ENCODE measurements at regions not wholly inside any gene's neighbourhood (a gene's known extent, or its start where the extent isn't known, plus 50 kb on each side); places are given as distances from the start of the nearest gene placed in this dataset.

- no peak for DNase-seq (ENCODE audit: low read depth)
Measured at GRCh38 chr2:64857581-64858471, 131.4 kb upstream of the SLC1A4 start.

GRCh38 chr2:64858541-64859311 is 130.5 kb upstream of the SLC1A4 start:
- DNase-seq (ENCODE audit: low read depth), result no peak

GRCh38 chr2:64859312-64860212 is 129.6 kb upstream of the SLC1A4 start:
- DNase-seq (ENCODE audit: low read depth), result no peak

GRCh38 chr2:64860276-64860885 is 128.8 kb upstream of the SLC1A4 start:
- DNase-seq (ENCODE audit: low read depth), result no peak

GRCh38 chr2:64860936-64861335 is 128.3 kb upstream of the SLC1A4 start:
- no peak for DNase-seq (ENCODE audit: low read depth)

GRCh38 chr2:64861452-64862397 is 127.5 kb upstream of the SLC1A4 start:
- no peak for DNase-seq (ENCODE audit: low read depth)

GRCh38 chr2:64862623-64863022 is 126.6 kb upstream of the SLC1A4 start:
- DNase-seq (ENCODE audit: low read depth), result no peak

GRCh38 chr2:64863097-64863820 is 125.9 kb upstream of the SLC1A4 start:
- no peak for DNase-seq (ENCODE audit: low read depth)

GRCh38 chr2:64865073-64865830 is 123.9 kb upstream of the SLC1A4 start:
- DNase-seq (ENCODE audit: low read depth), result peak; percentile 28

GRCh38 chr2:64865831-64866345 is 123.3 kb upstream of the SLC1A4 start:
- DNase-seq (ENCODE audit: low read depth), result no peak

- no peak for DNase-seq (ENCODE audit: low read depth)
Measured at GRCh38 chr2:64866797-64867196, 122.4 kb upstream of the SLC1A4 start.

GRCh38 chr2:64867253-64867996 is 121.8 kb upstream of the SLC1A4 start:
- DNase-seq (ENCODE audit: low read depth), result no peak

- no peak for DNase-seq (ENCODE audit: low read depth)
Measured at GRCh38 chr2:64869126-64869525, 120.1 kb upstream of the SLC1A4 start.

- peak; percentile 75 for DNase-seq (ENCODE audit: low read depth)
Measured at GRCh38 chr2:64873472-64873924, 115.7 kb upstream of the SLC1A4 start.

- DNase-seq (ENCODE audit: low read depth), result no peak
Measured at GRCh38 chr2:64874593-64874992, 114.6 kb upstream of the SLC1A4 start.

GRCh38 chr2:64875368-64875767 is 113.8 kb upstream of the SLC1A4 start:
- no peak for DNase-seq (ENCODE audit: low read depth)

GRCh38 chr2:64876137-64876647 is 113.0 kb upstream of the SLC1A4 start:
- DNase-seq (ENCODE audit: low read depth), result no peak

GRCh38 chr2:64879745-64880144 is 109.5 kb upstream of the SLC1A4 start:
- DNase-seq (ENCODE audit: low read depth), result no peak

Data from activated gamma-delta T cell treated with anti-CD3 and anti-CD28 coated beads, Interleukin-2, amount 50 U/mL, for 16 hours (primary cell).